ENCODE measurements at regions not wholly inside any gene's neighbourhood (a gene's known extent, or its start where the extent isn't known, plus 50 kb on each side); places are given as distances from the start of the nearest gene placed in this dataset.

DNA sequence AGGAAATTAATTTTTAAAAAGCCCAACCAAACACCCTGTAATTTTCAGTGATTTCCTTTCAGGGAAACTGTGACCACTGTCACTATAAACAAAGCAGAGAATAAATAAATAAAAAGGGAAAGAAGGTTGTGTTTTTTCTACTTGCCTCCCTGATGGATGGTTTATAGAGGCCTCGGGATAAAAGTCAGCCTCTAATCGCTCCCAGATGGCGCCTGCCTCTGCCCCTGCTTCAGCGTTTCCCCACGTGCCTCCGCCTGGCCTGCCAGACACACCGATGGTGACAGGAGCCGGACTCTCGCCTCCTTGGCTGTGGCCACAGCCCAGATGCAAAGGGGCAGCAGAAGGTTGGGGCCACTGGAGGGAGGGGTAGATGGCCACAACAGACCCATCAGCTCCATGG lies 327.7 kb downstream of the CDC5L start:
- DNase-seq (ENCODE audit: low spot score) = no peak

DNA sequence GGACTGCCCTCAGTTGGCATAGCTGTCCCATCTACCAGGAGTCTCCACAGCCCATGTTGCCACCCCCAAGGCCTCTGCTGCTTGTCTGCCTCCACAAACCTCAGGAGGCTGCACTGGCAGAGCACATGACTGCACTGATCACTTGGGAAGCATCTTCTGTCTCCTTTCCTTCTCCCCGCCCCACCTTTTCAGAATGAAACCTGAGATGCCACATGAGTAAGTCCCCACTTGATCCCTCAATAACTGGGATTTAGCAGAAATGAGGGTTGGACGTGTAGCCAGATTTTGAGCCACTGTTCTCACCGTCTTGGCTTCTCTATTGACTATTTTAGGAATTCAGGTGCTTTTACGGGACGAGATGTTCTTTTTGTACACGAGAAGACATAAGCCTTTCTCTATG lies 328.4 kb downstream of the CDC5L start:
- no peak for DNase-seq (ENCODE audit: low spot score)

DNA sequence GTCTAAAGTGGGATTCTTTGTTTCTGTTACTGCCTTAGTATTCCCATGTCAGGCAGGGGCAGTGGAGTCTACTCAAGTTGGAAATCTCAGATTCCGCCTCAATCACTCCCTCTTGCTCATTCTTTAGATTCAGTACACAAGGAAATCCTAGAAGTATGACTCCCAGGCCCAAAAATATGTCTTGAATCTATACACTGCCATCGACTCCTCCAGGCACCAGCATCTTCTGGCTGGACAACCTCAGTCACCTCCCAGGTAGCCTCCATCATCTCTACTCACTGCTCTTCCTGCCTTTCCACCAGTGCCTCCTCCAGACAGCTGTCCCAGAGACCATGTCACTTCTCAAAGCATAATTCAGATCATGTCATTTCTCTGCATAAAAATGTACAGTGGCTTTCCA lies 329.9 kb downstream of the CDC5L start:
- DNase-seq (ENCODE audit: low spot score) = no peak

DNA sequence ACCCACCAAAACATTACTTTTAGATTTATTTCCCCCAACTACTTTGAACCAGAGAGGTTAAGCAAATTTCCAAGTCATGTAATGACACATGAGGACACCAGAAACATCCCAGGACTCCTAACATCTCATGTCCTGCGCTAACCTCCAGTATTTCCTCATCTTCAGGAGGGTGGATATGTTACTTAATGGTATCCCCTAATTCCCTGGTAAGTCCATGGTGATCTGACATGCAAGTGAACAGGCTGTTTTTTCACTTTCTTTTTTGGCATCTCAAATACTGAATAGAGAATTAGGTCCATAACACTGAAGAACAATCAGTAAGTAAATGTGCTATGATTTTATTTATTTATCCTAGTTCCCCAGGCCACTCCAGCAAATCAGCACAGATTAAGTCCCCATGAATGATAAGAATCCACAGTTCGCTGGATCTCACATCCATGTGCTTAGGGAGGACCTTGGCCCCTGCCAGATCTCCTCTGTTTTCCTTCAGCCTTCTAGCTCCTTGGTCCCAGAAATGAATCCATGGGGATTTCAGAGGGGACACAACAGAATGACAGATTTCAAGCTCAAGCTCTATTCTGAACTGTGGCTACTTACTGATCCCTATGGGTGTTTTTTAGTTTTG lies 334.6 kb downstream of the CDC5L start:
- no peak for DNase-seq (ENCODE audit: low spot score)

DNA sequence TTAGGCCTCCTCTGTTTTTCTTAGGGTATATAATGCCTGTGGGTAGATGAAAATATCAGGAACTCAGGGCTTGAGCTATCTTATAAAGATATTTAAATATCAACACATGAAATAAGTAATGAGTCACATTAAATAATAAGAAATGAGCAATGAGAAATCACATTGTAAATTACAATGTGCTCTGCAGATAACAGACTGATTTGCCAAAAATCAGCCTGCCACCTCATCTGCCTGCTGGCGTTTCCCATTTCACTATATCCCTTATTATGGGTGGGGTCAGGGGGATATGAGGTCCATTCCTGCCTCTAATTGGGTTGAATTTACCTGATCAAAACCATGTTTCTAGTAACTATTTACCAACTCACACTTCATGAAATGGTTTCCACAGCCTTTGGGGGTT lies 335.2 kb downstream of the CDC5L start:
- DNase-seq (ENCODE audit: low spot score) = no peak

DNA sequence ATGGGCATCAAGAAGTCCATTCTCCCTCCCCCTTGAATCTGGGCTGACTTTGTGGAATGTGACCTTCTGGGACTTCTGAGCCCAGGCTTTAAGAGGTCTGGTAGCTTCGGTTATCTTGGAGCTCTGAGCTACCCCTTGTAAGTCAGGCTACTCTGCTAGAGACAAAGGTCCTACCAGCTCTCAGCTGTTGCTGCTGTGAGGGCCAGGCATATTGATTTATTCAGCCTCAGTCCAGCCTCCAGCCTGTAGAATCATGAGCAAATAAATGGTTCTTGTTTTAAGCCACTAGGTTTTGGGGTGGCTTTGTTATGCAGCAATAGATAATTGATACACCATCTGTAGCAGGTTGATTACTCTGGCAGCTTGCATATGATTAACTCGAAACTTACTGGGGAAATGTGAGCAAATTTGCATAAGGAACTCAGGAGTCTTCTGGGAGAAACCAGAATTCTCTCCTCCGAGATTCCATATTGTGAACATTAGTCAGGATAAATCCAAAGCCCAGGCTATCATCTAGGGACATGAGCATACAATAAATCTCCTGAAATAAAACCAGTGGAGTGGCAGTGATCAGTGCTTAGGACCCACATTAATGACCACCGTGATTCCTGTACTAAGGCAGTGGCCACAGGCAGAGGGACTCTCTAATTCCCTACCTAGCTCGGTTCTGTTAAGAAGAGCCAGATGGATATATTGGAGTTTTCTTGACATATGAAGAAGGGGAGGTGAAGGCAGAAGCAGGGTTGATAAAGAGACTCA lies 336.1 kb downstream of the CDC5L start:
- no peak for DNase-seq (ENCODE audit: low spot score)

DNA sequence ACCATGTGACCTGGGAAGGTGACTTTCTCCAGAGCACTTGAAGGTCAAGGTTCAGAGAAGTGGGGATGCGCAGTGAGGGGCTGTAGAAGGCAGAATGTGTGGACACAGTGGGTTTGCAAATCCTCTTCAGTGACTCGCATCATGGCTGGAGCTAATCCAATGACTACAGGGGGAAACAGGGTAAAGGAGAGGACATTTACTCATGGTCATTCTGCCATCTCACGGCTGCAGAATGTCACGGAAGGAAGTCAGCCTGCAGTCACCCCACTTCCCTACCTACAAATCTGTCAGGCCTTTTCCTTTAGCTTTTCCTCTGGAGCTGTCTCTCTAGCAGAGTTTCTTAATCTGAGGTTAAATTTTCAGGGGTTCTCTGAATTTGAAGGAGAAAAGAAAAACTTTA lies 337.6 kb downstream of the CDC5L start:
- DNase-seq (ENCODE audit: low spot score) = no peak

DNA sequence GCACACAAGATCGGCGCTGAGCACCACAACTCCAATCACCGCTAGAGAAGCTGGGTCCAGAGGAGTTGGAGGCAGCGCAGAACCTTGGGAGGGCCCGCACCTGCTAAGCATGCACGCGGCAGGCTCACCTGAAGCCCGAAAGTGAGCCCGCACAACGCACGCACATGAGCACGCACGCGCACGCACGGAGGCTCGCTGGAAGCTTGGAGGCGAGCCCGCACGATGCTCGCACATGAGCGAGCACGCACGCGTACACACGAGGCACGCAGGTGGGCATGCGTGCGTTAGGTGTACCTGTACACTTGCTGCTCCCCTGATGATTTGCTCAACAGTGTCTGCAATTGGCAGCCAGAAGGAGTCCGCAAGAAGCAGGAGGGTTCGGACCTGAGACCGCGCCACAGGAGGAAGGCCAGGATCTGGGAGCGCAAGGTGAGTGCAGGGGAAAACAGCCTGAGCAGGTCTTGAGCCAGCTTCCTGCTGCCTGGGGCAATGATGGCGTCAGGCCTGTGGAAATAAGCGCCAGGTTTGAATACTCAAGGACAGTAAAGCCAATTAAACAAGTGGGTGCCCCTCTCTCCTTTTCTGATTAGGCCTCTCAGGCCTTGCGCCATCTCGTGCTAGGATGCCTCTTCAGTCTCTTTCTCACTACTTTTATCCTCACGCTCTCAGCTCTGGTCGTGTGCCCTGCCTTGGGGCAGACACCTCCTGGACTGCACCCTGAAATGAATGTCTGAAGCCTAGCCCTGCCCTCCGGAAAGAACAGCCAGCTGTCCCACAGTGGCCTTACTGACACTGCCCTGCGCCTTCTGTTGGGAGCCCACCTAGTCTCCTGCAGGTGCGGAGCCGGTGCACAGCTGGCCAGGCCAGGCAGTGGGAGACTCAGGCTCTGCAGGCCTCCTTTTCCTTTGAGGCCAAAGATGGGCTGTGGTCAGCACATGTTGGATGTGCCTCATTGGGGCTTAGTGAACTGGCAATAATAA lies 340.4 kb downstream of the CDC5L start:
- DNase-seq (ENCODE audit: low spot score) = no peak

DNA sequence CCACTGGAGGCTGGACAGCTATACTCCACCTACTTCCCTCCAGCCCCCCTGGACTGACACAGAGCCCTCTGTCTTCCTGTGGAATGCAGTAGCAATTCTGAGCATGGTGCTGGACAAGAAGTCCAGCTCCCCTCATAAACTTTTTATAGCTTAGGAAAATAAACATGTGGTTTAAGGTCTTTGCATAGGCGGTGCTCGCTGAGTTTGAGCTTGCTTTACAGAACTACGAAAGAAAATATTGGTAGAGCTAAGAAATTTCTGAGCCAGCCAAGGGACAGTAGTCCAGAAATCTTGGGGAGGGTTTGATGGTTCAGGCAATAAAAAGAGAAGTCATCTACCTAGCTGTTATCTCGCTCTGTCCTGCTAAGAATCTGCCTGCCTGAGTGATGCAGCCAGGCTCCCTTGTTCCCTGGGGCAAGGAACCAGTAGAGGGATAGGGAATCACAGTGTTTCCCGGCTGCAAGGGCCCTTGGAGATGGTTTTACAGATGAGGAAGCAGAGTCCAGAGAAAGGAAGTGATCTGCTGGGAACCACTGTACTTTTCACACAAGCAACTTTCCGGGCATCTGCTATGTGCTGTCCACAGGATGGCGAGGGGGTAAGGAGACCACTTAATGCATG lies 343.4 kb downstream of the CDC5L start:
- peak; percentile 23 for DNase-seq (ENCODE audit: low spot score)

DNA sequence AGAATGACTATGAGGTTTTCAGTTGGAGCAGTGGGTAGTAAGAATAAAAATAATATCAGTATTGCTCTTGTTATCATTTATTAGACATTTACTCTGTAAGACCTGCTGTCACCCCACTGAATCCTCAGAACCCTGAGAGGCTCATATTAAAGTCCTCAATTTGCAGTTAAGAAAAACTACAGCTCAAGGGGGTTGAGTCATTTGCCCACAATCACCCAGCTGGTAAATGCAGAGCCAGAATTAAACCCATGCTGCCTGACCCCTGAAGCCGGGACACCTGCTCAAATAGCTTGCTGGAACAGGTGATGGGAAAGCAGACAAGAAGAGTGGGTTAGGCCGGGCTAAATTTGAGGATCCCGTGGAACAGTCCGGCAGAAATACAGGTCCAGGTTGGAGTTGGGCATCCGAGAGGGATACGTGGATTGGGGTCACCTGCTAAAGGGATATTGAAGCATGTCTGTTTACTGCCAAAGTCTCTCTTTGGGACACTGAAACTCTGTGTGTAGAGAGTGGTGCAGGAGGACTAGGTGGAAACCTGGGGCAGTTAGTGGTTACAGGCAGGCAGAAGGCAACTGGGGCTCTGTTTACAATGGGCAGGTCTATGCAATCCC lies 344.1 kb downstream of the CDC5L start:
- DNase-seq (ENCODE audit: low spot score) = peak; percentile 23

DNA sequence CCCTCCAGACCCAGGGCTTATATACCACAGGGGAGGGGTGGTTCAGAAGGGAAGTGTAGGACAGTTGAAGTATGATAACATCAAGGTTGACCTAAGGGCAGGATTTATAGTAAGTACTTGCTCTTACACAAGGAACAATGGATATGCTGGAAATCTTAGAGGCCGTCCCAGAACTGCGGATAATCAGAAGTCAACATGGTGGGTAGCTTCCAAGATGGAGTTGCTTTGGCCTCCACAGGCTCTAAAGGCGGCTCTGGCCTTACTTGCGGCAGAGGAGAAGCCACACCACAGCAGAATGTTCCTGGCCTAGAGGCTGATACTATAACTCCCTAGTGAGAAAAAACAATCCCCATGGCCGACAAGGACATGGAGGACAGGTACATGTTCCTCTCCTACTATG lies 344.7 kb downstream of the CDC5L start:
- no peak for DNase-seq (ENCODE audit: low spot score)

DNA sequence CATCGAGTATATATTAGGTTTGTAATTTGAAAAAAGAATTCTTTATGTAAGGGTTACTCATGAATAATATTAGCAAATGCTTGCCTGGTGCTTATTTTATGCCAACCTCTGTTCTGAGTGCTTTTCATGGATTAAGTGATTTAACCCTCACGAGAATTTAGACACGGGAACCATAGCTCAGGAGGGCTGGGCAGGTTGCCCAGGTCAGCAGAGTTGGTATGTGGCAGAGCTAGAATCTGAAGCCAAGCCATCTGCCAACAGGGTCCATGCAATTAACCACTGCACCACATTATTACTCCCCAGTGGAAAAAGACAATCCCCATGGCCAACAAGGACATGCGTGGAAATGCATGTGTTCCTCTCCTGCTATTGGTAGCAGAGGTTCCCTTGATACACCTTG lies 345.6 kb downstream of the CDC5L start:
- DNase-seq (ENCODE audit: low spot score) = no peak

DNA sequence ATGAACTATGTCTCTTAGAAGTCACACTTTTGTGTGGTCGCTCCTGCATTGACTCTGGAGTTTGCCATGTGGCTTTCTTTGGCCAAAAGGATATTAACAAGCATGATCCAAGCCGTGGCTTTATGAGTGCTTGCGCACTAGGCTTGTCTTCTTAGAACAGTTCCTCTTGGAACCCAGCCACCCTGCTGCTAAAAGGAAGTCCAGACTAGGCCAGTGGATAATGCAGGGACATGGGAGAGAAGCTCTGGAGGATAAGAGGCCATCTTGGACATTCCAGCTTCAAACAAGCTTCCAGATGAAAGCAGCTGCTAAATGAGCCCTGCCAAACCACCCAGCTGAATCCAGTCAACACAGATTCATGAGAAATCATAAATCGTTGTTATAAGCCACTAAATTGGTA lies 346.4 kb downstream of the CDC5L start:
- DNase-seq (ENCODE audit: low spot score) = peak; percentile 16

DNA sequence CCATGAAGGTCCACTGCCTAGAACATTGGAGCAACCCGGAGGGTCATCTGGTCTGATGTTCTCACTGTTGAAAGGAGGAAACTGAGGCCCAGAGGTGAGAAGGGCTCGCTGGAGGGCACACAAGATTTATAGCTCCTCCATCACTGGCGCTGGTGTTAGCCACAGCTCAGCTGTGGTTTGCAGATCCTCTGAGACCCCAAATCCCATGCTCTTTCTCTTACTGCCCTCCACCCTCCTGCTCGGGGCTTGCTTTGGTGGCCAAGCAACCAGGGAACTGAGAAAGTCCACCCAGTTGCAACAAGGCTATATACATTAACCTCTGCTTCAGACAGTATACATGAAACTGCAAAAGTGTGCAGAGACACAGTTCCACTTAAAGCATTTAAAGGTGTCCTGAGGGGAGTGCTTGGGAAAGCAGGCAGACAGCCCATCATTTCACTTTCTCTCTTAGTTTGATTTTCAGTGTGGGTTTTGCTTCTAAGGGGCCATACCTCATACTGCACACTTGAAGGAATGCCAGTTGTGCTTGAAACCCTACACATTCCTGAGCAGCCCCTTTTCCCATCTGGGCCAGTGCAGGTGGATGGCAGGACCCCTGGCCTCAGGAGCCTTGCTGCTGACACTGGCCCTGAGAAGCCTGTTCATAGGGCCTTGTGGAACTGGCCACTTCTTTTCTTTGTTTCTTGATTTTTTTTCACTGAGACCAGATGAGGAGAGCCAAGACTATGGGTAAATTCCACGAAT lies 347.6 kb downstream of the CDC5L start:
- DNase-seq (ENCODE audit: low spot score) = no peak

DNA sequence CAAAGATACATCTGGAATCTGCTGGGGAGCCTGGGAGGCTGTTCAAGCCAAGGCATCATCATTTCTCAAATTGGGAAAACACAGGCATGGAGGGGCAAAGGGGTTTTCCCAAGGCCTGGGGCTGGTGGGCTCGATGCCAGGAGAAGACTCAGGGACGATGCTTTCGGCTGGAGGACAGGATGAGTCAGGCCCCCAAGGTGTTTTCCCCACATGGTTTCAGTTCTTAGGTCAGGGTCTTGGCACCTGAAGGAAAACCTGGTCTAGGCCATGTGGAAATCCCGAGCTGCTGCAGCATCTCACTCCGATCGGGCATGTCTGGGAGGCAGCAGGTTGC lies 348.1 kb downstream of the CDC5L start:
- peak; percentile 98 for DNase-seq (ENCODE audit: low spot score)

DNA sequence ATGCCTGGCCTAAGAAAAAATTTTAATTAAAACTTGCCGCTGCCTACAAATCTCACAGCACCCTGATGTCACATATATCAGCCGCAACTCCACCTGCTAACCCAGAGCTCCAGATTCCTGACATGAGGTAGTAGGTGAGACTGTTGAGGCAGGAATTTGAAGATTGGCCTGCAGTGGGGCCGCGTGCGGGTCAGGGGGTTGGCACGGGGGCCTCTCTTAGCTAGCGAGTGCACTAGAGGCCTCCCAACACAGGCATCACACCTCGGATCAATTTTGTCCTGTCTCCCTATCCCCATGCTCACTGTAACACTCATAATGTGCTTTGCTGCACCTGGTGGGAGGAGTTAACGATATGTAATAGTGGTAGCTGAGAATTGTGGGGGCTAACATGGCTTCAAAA lies 349.8 kb downstream of the CDC5L start:
- no peak for DNase-seq (ENCODE audit: low spot score)

DNA sequence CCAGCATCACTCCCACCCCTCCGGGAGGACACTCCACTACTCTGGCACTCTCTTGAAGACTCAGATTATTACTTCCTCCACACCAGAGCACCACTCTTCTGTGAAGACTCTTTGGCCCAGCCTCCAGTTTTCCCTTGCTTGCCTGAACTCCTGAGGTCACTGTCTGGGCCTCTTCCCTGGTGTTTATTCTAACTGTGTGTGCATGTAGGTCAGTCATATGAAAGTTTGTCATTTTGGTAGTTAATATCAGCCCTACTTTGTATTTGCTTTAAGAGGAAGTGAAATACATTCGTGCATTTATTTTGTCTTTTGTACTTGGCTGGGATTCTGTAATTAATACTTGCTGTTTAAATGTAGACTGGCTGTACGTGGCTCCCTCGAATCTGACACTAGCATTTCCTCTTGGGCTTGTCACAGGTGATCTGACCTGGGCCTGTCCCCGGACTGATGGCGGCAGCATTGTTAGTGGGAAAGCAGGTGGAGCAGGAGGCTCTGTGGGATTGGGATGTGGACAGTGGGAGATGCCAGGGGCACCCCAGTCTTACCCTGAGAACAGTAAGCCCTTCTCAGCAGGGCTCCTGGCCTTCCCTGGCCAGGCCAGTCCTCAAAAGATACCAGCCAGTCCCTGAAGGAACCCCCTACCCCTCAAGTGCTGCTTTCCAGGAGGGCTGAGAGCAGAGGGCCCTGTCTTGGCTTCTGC lies 350.5 kb downstream of the CDC5L start:
- peak; percentile 76 for DNase-seq (ENCODE audit: low spot score)

DNA sequence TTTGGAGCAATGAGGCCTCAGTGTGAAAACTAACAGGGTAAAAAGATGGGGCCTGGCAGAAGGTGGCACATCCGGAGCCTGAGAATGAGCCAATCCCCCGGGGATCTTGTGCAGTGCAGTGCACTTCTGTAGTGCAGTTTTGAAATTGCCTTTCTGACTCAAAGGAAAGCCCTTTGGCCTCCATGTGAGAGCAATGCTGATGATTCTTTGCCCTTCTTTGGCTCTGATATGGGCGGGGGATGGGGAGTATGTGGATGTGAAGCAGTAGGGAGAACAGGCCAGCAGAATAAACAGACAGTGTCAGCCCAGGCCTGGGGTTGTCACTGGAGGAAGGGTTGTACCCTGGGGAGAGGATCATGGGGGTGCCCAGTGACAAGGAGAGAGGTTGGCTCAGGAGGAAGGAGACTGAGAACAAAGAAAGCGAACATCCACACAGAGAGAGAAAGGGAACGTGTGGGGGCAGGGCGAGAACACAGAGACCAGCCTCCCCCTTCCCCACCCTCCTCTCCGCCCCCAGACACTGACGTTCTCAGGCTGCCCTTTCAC lies 351.2 kb downstream of the CDC5L start:
- DNase-seq (ENCODE audit: low spot score) = peak; percentile 80

DNA sequence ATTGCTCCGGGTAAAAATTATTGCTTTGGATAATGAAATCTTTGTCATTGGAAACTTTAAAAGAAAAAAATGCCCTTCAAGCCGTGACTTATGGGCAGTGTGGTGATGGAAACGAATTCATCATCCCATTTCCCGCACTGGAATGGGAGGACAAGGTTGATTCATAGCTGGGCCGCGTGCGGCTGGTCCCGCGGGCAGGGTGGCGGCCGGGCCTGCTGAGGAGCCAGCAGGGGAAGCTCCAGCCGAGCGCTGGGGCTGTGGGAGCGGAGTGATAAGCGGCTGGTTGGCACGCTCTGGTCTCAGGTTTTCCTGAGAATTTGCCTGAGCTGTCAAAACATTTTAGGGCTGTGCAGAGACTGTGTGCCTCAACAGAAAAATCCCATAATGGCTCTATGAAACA lies 351.7 kb downstream of the CDC5L start:
- DNase-seq (ENCODE audit: low spot score) = no peak

DNA sequence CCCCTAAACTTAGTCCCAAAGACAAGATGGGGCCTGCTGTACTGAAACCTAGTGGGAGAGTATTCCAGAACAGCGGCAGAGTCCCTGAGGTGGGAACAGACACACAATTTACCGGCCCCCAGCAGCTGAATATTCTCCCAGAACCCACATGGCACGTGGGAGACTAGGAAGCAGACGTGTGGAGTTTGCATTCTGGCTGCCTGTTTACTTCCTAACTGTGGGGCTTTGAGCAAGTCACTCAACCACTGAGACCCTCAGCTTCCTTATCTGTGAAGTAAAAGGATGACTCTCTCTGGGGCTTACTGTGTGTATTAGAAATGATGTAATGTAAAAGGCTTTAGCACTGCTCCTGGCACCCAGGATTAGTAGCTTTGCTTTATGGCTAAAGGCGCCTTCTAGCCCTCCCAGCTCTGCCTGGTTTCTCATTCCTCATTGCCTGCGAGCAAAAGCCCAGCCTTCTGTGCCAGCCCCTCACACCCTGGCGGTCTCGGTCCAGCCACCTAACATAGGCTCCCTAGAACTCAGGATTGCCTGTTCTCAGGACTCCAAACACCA lies 353.1 kb downstream of the CDC5L start:
- no peak for DNase-seq (ENCODE audit: low spot score)

All from kidney tubule cell (primary cell).